CD4-positive, alpha-beta T cell treated with Interleukin-12 subunit alpha and Interleukin-12 subunit beta, for 1 hour (primary cell): ENCODE measurements at regions not wholly inside any gene's neighbourhood (a gene's known extent, or its start where the extent isn't known, plus 50 kb on each side); places are given as distances from the start of the nearest gene placed in this dataset.
A peak's percentile ranks its signal among the peaks of the same experiment; 100 is the strongest.

ENCODE experiments used
- DNase-seq: peaks from one replicate; pipeline ENCODE4 v3.0.0-alpha.2; 2020

- DNase-seq = no peak
These were observed 55.4 kb downstream of the CCER1 start for GRCh38 chr12:90899456-90900182.

GRCh38 chr12:90897986-90898385 lies 57.0 kb downstream of the CCER1 start:
- DNase-seq = no peak

- DNase-seq = no peak
These were observed 57.7 kb downstream of the CCER1 start for GRCh38 chr12:90897316-90897715.

GRCh38 chr12:90896821-90897220 lies 58.2 kb downstream of the CCER1 start:
- DNase-seq = no peak

GRCh38 chr12:90896164-90896563 lies 58.8 kb downstream of the CCER1 start:
- no peak for DNase-seq

GRCh38 chr12:90888316-90888715 lies 66.7 kb downstream of the CCER1 start:
- DNase-seq = no peak

- DNase-seq = no peak
These were observed 71.5 kb downstream of the CCER1 start for GRCh38 chr12:90883456-90883855.

- no peak for DNase-seq
These were observed 83.3 kb downstream of the CCER1 start for GRCh38 chr12:90871726-90872096.

GRCh38 chr12:90870971-90871725 lies 83.8 kb downstream of the CCER1 start:
- DNase-seq = no peak

- DNase-seq = no peak
These were observed 86.3 kb downstream of the CCER1 start for GRCh38 chr12:90868626-90869025.

- DNase-seq = no peak
These were observed 95.4 kb downstream of the CCER1 start for GRCh38 chr12:90859591-90859990.

GRCh38 chr12:90858252-90858651 lies 96.7 kb downstream of the CCER1 start:
- no peak for DNase-seq

- DNase-seq = no peak
These were observed 99.4 kb downstream of the CCER1 start for GRCh38 chr12:90855534-90855933.

GRCh38 chr12:90854136-90854689 lies 100.8 kb downstream of the CCER1 start:
- peak; percentile 9 for DNase-seq

- DNase-seq = no peak
These were observed 102.9 kb downstream of the CCER1 start for GRCh38 chr12:90851800-90852718.

GRCh38 chr12:90842477-90842876 lies 112.5 kb downstream of the CCER1 start:
- DNase-seq = no peak

GRCh38 chr12:90841336-90841735 lies 113.6 kb downstream of the CCER1 start:
- no peak for DNase-seq

GRCh38 chr12:90839346-90839745 lies 115.6 kb downstream of the CCER1 start:
- DNase-seq = no peak

GRCh38 chr12:90836689-90837088 lies 118.3 kb downstream of the CCER1 start:
- no peak for DNase-seq

GRCh38 chr12:90833228-90833627 lies 121.7 kb downstream of the CCER1 start:
- no peak for DNase-seq

- no peak for DNase-seq
These were observed 122.5 kb downstream of the CCER1 start for GRCh38 chr12:90832427-90832826.

- DNase-seq = no peak
These were observed 123.3 kb downstream of the CCER1 start for GRCh38 chr12:90831712-90832111.

- DNase-seq = no peak
These were observed 125.9 kb downstream of the CCER1 start for GRCh38 chr12:90829044-90829443.
